SK-N-SH treated with all-trans-retinoic acid at 6 μM for 48 hours (cell line): ENCODE measurements at regions not wholly inside any gene's neighbourhood (a gene's known extent, or its start where the extent isn't known, plus 50 kb on each side); places are given as distances from the start of the nearest gene placed in this dataset.

ENCODE experiments used
- ATAC-seq: fragments of 200-7000 bp; cut with Tn5 transposase; 3 replicates; pipeline ENCODE4 v1.9.1; 2020; ENCODE audit warnings: mild to moderate bottlenecking, moderate library complexity
- ARNTL ChIP-seq: fragments of 450-650 bp; formaldehyde crosslinking; IDR thresholded peaks from 2 replicates; pipeline ENCODE4 v1.5.0; 2020; ENCODE audit warnings: low read depth, mild to moderate bottlenecking, moderate library complexity, borderline replicate concordance
- BACH2 ChIP-seq: fragments of 250-450 bp; sonication (Bioruptor Pico); IDR thresholded peaks from 2 replicates; pipeline ENCODE4 v1.9.0; 2021; ENCODE audit warnings: mild to moderate bottlenecking, borderline replicate concordance
- CREB5 ChIP-seq: fragments of 250-450 bp; sonication (Bioruptor Pico); IDR thresholded peaks from 2 replicates; pipeline ENCODE4 v1.5.1; 2020; ENCODE audit warnings: low read depth, mild to moderate bottlenecking, moderate library complexity
- CSDC2 ChIP-seq: fragments of 250-450 bp; sonication (Bioruptor Pico); IDR thresholded peaks from 2 replicates; pipeline ENCODE4 v1.5.0; 2020; ENCODE audit warnings: mild to moderate bottlenecking, moderate library complexity
- ESRRG ChIP-seq: fragments of 250-450 bp; sonication (Bioruptor Pico); IDR thresholded peaks from 2 replicates; pipeline ENCODE4 v1.6.1; 2021; ENCODE audit warnings: mild to moderate bottlenecking
- ISL1 ChIP-seq: fragments of 250-450 bp; sonication (Bioruptor Pico); IDR thresholded peaks from 2 replicates; pipeline ENCODE4 v2.1.2; 2022; ENCODE audit warnings: mild to moderate bottlenecking, moderate library complexity
- OSR1 ChIP-seq: fragments of 250-450 bp; sonication (Bioruptor Pico); IDR thresholded peaks from 2 replicates; pipeline ENCODE4 v1.8.0; 2022; ENCODE audit warnings: moderate library complexity, mild to moderate bottlenecking, inconsistent platforms
- PATZ1 ChIP-seq: fragments of 250-450 bp; sonication (Bioruptor Pico); IDR thresholded peaks from 2 replicates; pipeline ENCODE4 v1.8.0; 2020; ENCODE audit warnings: mild to moderate bottlenecking, moderate library complexity, borderline replicate concordance
- PPARA ChIP-seq: fragments of 250-450 bp; sonication (Bioruptor Pico); IDR thresholded peaks from 2 replicates; pipeline ENCODE4 v1.5.0; 2020; ENCODE audit warnings: mild to moderate bottlenecking, borderline replicate concordance
- RARB ChIP-seq: fragments of 250-450 bp; sonication (Bioruptor Pico); IDR thresholded peaks from 2 replicates; pipeline ENCODE4 v1.8.0; 2021; ENCODE audit warnings: mild to moderate bottlenecking, moderate library complexity
- SNAI2 ChIP-seq: fragments of 250-450 bp; sonication (Bioruptor Pico); IDR thresholded peaks from 2 replicates; pipeline ENCODE4 v1.5.0; 2020; ENCODE audit warnings: mild to moderate bottlenecking, moderate library complexity
- TCF4 ChIP-seq: fragments of 250-450 bp; sonication (Bioruptor Pico); IDR thresholded peaks from 2 replicates; pipeline ENCODE4 v1.8.0; 2021; ENCODE audit warnings: mild to moderate bottlenecking, moderate library complexity, borderline replicate concordance
- TOX ChIP-seq: fragments of 250-450 bp; sonication (Bioruptor Pico); IDR thresholded peaks from 2 replicates; pipeline ENCODE4 v1.8.0; 2021; ENCODE audit warnings: mild to moderate bottlenecking, moderate library complexity, borderline replicate concordance
- ZC3H10 ChIP-seq: fragments of 250-450 bp; sonication (Bioruptor Pico); IDR thresholded peaks from 2 replicates; pipeline ENCODE4 v1.5.1; 2021; ENCODE audit warnings: mild to moderate bottlenecking, moderate library complexity
- ZFP3 ChIP-seq: fragments of 250-450 bp; sonication (Bioruptor Pico); IDR thresholded peaks from 2 replicates; pipeline ENCODE4 v1.5.0; 2020; ENCODE audit warnings: mild to moderate bottlenecking, moderate library complexity
- ZFP30 ChIP-seq: fragments of 450-650 bp; formaldehyde crosslinking; IDR thresholded peaks from 2 replicates; pipeline ENCODE4 v1.5.0; 2022; ENCODE audit warnings: mild to moderate bottlenecking, moderate library complexity
- ZNF565 ChIP-seq: fragments of 450-650 bp; formaldehyde crosslinking; conservative IDR thresholded peaks from 2 replicates; pipeline ENCODE4 v1.5.0; 2020; ENCODE audit warnings: low read depth, mild to moderate bottlenecking, moderate library complexity
- ZNF70 ChIP-seq: fragments of 450-650 bp; formaldehyde crosslinking; IDR thresholded peaks from 2 replicates; pipeline ENCODE4 v1.5.0; 2020; ENCODE audit warnings: mild to moderate bottlenecking, moderate library complexity
- TF ChIP-seq, protein P1 (sequence below): fragments of 250-450 bp; sonication (Bioruptor Pico); IDR thresholded peaks from 2 replicates; pipeline ENCODE4 v1.5.1; 2021; ENCODE audit warnings: mild to moderate bottlenecking, moderate library complexity
- TF ChIP-seq, protein P2 (sequence below): fragments of 250-450 bp; sonication (Bioruptor Pico); IDR thresholded peaks from 2 replicates; pipeline ENCODE4 v1.8.0; 2021; ENCODE audit warnings: low read depth, mild to moderate bottlenecking, moderate library complexity, borderline replicate concordance
- TF ChIP-seq, protein P3 (sequence below): fragments of 250-450 bp; sonication (Bioruptor Pico); IDR thresholded peaks from 2 replicates; pipeline ENCODE4 v1.5.0; 2020; ENCODE audit warnings: mild to moderate bottlenecking, moderate library complexity

DNA sequence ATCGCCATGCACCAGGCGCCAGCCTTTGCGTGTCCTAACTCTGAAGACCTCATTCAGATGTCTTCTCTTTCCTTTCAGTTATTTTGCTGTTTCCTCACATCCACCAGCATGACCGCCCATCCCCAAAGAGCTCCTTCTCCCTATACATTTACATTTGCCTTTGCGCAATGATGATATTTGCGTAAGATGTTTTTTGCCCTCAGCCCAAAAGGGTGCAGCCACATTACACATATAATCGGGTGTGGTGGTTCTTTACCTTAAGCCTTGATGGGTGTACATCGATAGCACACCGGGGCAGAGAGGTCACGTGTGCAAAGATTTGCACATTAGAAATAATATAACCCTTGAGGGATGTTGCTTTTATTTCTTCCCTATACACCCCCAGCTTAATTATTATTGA is 192.8 kb downstream of the HUNK start:
- TF ChIP-seq, protein P1, sequence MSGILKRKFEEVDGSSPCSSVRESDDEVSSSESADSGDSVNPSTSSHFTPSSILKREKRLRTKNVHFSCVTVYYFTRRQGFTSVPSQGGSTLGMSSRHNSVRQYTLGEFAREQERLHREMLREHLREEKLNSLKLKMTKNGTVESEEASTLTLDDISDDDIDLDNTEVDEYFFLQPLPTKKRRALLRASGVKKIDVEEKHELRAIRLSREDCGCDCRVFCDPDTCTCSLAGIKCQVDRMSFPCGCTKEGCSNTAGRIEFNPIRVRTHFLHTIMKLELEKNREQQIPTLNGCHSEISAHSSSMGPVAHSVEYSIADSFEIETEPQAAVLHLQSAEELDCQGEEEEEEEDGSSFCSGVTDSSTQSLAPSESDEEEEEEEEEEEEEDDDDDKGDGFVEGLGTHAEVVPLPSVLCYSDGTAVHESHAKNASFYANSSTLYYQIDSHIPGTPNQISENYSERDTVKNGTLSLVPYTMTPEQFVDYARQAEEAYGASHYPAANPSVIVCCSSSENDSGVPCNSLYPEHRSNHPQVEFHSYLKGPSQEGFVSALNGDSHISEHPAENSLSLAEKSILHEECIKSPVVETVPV (CRISPR knock-in tag), result no peak
- TF ChIP-seq ISL1 (CRISPR knock-in tag) (no peak), ZFP30 (CRISPR knock-in tag) (no peak), ARNTL (CRISPR knock-in tag) (no peak)

DNA sequence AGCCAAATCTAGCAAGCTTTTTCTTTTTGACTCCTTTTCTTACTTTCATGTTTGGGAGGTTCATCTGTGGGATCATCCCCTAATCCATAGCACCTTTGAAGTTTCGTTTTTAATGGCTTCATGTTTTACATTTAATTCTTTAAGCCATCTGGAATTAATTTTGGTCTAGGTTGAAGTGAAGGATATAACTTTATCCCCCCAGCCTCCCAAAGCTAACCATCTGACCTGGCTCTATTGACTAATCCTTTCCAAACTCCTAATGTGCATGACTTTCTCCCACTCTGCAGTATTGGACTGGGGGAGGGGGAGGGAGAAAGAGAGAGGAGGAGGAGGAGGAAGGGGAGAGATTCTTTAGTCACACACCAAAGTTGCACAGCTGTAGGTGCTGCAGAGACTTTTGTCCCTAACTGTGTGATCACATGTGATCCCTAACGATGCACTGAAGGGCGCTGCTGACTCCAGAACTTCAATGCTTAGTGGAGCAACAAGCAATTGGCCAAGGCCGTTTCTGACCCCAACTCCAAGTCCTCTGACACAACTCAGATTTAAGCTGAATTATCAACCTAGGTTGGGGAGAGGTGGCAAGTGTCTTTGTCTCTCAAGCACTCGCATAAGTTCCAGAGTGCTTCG is 191.6 kb downstream of the HUNK start:
- TF ChIP-seq, protein P2, sequence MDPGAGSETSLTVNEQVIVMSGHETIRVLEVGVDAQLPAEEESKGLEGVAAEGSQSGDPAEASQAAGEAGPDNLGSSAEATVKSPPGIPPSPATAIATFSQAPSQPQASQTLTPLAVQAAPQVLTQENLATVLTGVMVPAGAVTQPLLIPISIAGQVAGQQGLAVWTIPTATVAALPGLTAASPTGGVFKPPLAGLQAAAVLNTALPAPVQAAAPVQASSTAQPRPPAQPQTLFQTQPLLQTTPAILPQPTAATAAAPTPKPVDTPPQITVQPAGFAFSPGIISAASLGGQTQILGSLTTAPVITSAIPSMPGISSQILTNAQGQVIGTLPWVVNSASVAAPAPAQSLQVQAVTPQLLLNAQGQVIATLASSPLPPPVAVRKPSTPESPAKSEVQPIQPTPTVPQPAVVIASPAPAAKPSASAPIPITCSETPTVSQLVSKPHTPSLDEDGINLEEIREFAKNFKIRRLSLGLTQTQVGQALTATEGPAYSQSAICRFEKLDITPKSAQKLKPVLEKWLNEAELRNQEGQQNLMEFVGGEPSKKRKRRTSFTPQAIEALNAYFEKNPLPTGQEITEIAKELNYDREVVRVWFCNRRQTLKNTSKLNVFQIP, result no peak
- TF ChIP-seq TOX (CRISPR knock-in tag) (no peak), BACH2 (no peak), TCF4 (CRISPR knock-in tag) (no peak), RARB (CRISPR knock-in tag) (no peak), ESRRG (CRISPR knock-in tag) (no peak), CREB5 (CRISPR knock-in tag) (no peak), ARNTL (CRISPR knock-in tag) (no peak), PATZ1 (CRISPR knock-in tag) (no peak), ZFP30 (CRISPR knock-in tag) (no peak), SNAI2 (no peak), PPARA (CRISPR knock-in tag) (no peak), ZFP3 (CRISPR knock-in tag) (no peak), ZNF70 (CRISPR knock-in tag) (no peak)
- TF ChIP-seq, protein P3, sequence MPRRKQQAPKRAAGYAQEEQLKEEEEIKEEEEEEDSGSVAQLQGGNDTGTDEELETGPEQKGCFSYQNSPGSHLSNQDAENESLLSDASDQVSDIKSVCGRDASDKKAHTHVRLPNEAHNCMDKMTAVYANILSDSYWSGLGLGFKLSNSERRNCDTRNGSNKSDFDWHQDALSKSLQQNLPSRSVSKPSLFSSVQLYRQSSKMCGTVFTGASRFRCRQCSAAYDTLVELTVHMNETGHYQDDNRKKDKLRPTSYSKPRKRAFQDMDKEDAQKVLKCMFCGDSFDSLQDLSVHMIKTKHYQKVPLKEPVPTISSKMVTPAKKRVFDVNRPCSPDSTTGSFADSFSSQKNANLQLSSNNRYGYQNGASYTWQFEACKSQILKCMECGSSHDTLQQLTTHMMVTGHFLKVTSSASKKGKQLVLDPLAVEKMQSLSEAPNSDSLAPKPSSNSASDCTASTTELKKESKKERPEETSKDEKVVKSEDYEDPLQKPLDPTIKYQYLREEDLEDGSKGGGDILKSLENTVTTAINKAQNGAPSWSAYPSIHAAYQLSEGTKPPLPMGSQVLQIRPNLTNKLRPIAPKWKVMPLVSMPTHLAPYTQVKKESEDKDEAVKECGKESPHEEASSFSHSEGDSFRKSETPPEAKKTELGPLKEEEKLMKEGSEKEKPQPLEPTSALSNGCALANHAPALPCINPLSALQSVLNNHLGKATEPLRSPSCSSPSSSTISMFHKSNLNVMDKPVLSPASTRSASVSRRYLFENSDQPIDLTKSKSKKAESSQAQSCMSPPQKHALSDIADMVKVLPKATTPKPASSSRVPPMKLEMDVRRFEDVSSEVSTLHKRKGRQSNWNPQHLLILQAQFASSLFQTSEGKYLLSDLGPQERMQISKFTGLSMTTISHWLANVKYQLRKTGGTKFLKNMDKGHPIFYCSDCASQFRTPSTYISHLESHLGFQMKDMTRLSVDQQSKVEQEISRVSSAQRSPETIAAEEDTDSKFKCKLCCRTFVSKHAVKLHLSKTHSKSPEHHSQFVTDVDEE, result no peak
- no peak for ATAC-seq

More for the DNA sequence above, 192.8 kb downstream of the HUNK start:
- no peak for ATAC-seq

DNA sequence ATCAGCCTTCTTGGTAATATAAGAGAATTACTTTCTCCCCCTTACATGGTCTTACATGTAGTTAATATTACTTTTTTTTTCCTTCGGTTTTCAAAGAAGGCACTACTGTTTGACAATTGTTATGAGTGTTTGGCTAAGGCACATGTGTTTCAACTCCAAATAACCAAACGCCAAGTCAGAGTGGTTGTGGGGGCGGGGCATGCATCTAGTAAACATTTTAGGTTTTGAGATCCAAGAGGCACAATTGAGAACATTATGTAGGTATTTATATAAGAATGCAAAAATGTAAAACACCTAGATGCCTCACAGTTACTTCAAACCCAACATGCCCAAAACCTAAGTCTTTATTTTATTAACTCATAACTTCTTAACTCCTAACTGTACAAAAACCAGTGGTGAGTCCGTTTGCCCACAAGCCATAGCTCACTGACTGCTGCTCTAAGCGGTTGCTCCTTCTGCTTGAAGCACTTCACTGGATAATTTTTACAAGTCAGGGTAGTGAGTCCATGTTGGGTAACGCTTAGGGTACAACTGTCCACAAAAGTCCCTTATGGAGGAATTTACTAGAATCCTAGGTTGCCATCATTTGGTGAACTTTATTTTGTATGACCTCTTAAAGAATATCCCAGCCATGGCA is 189.9 kb downstream of the HUNK start:
- TF ChIP-seq SNAI2, result no peak
- no peak for TF ChIP-seq ZNF565 (CRISPR knock-in tag)
- TF ChIP-seq, protein P3, result no peak
- TF ChIP-seq ZFP30 (CRISPR knock-in tag), result no peak
- no peak for TF ChIP-seq OSR1 (CRISPR knock-in tag)
- no peak for TF ChIP-seq ZC3H10
- TF ChIP-seq ARNTL (CRISPR knock-in tag), result no peak
- TF ChIP-seq CREB5 (CRISPR knock-in tag), result no peak
- TF ChIP-seq ZNF70 (CRISPR knock-in tag), result no peak
- TF ChIP-seq TOX (CRISPR knock-in tag), result no peak
- TF ChIP-seq CSDC2 (CRISPR knock-in tag), result no peak
- TF ChIP-seq, all 23 proteins: peak for 0
- no peak for ATAC-seq
